Stomach (tissue), 8 donors: ENCODE measurements at regions not wholly inside any gene's neighbourhood (a gene's known extent, or its start where the extent isn't known, plus 50 kb on each side); places are given as distances from the start of the nearest gene placed in this dataset.

Source experiments
- DNase-seq, 2 donors: peaks; one replicate each; pipeline versions ENCODE4 v3.0.0 to v3.0.0-alpha.2; 2013 to 2019
- H3K27ac ChIP-seq, 5 donors: fragments of 200-600 bp in 4 of 5; sonication (generic) in 4 of 5; one replicate each; pipeline ENCODE4 v1.5.1; 2013 to 2019; ENCODE audit warnings: mild to moderate bottlenecking in 1 of 5, moderate library complexity in 1 of 5
- H3K27me3 ChIP-seq, 3 donors: fragments of 200-600 bp; sonication (generic); one replicate each; pipeline ENCODE4 v1.5.1; 2017 to 2019; ENCODE audit warnings: mixed run types in 1 of 3
- H3K36me3 ChIP-seq, 4 donors: fragments of 200-600 bp; sonication (generic); 1 replicate in 3 of 4; 2 replicates in 1 of 4; pipeline ENCODE4 v1.5.1; 2016 to 2019
- H3K4me1 ChIP-seq, 4 donors: fragments of 200-600 bp; sonication (generic); one replicate each; pipeline ENCODE4 v1.5.1; 2016 to 2019
- H3K4me3 ChIP-seq, 4 donors: fragments of 200-600 bp; sonication (generic) in 3 of 4; one replicate each; pipeline ENCODE4 v1.5.1; 2016 to 2019; ENCODE audit warnings: mild to moderate bottlenecking in 1 of 4
- H3K9me3 ChIP-seq, 4 donors: fragments of 200-600 bp; sonication (generic); one replicate each; pipeline ENCODE4 v1.5.1; 2016 to 2019
- EP300 ChIP-seq: sonication (generic); formaldehyde crosslinking; IDR thresholded peaks from one replicate; pipeline ENCODE4 v1.6.1; 2017; ENCODE audit warnings: antibody characterized with exemption
- POLR2A ChIP-seq, 4 donors: fragments of 450-650 bp; IDR thresholded peaks; one replicate each; pipeline ENCODE4 v1.6.1; 2016; ENCODE audit warnings: antibody characterized with exemption in 4 of 4, control low read depth in 2 of 4, mild to moderate bottlenecking in 1 of 4, moderate library complexity in 1 of 4
- POLR2AphosphoS5 ChIP-seq, 3 donors: sonication (generic); formaldehyde crosslinking; IDR thresholded peaks; one replicate each; pipeline ENCODE4 v1.6.1; 2016; ENCODE audit warnings: antibody characterized with exemption in 3 of 3
- WGBS, 5 donors: extraction: QIAGEN DNeasy Blood & Tissue Kit in 3 of 5; methylation state at CpG; one replicate each; pipeline versions ENCODE4 v1.1.5 to v1.1.7; 2013 to 2018; 5-methylcytosine and 5-hydroxymethylcytosine counted together
- intact Hi-C: fragments of 100-400 bp; cut with DNase I; formaldehyde crosslinking; loops from one replicate; pipeline ENCODE4 v1.15.1; 2023; ENCODE audit warnings: low total_unique reads
- TF ChIP-seq, protein P1 (sequence below), 7 experiments: fragments of 450-650 bp in 4 of 7; fragments of 200-600 bp in 3 of 7; sonication (generic) in 3 of 7; IDR thresholded peaks; one replicate each; pipeline ENCODE4 v1.5.1; 2016 to 2019; ENCODE audit warnings: antibody characterized with exemption in 7 of 7, control low read depth in 2 of 7, mild to moderate bottlenecking in 1 of 7
- donor health status: healthy with polysubstance abuse.
- donor health status: Bipolar disorder and iron deficiency.
- donor health status: healthy.

DNA sequence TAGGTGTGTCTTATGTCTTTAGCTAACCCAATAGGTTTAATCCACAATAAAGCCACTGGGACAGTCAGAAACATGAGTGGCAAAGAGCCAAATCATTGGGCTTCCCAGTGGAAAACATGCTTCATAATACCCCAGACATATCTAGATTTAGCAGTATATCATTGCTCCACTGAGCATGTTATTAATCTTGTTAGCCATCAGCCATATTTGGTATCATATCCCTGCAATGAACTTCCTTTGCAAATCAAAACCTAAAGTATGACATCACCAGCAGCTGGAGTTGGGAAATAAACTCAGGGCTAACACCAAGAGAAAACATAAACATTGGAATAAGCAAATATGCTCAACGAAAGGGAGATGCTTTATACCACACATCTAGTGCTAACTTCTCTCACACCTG is 280.8 kb upstream of the NOCT start:
- no peaks in the 10 kb centered on the region for H3K4me1 ChIP-seq
- TF ChIP-seq, protein P1, sequence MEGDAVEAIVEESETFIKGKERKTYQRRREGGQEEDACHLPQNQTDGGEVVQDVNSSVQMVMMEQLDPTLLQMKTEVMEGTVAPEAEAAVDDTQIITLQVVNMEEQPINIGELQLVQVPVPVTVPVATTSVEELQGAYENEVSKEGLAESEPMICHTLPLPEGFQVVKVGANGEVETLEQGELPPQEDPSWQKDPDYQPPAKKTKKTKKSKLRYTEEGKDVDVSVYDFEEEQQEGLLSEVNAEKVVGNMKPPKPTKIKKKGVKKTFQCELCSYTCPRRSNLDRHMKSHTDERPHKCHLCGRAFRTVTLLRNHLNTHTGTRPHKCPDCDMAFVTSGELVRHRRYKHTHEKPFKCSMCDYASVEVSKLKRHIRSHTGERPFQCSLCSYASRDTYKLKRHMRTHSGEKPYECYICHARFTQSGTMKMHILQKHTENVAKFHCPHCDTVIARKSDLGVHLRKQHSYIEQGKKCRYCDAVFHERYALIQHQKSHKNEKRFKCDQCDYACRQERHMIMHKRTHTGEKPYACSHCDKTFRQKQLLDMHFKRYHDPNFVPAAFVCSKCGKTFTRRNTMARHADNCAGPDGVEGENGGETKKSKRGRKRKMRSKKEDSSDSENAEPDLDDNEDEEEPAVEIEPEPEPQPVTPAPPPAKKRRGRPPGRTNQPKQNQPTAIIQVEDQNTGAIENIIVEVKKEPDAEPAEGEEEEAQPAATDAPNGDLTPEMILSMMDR (IDR thresholded peaks at IDR 0.05): no peak
- no peak for TF ChIP-seq EP300
- TF ChIP-seq POLR2AphosphoS5 (IDR thresholded peaks at IDR 0.05): peak in 1 of 3 donors; percentile 16
- no peak for TF ChIP-seq POLR2A (IDR thresholded peaks at IDR 0.05)
- 17 to 48% (median 39%) methylated on average over 1 of the region's 1 CpG for WGBS, 5 donors
- no peak overlapping the region for H3K4me3 ChIP-seq
- no peaks in the 10 kb centered on the region for H3K36me3 ChIP-seq
- intact Hi-C loops: no loop called here
- H3K27me3 ChIP-seq: no peaks in the 10 kb centered on the region
- H3K27ac ChIP-seq: no peak overlapping the region
- peak in 1 of 2 donors; percentile 49 for DNase-seq
- no peaks in the 10 kb centered on the region for H3K9me3 ChIP-seq

DNA sequence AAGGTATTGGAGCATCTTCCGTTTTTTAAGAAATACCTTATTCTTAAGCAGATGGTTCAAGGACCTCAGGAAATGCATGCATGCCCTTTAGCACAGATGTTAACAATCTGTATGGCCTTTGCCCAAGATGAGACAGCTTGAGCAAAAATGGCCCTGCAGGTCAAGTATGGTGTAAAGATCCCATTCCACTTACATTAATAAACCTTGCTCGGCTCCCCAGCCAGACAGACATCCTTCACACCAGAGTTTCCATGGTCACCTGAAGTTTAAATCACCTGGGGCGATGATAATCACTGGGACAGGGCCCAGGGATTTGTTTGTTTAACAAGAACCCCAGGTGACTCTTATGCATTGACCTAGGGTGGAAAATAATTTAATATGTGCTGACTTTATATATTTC is 287.0 kb upstream of the NOCT start:
- 59 to 80% (median 71%) methylated on average over 3 of the region's 3 CpGs for WGBS, 5 donors
- no peaks in the 10 kb centered on the region for H3K4me1 ChIP-seq
- intact Hi-C loops: no loop called here
- no peak for DNase-seq
- no peaks in the 10 kb centered on the region for H3K27me3 ChIP-seq
- H3K27ac ChIP-seq: no peak overlapping the region
- no peak for TF ChIP-seq POLR2AphosphoS5 (IDR thresholded peaks at IDR 0.05)
- no peak for TF ChIP-seq EP300
- TF ChIP-seq, protein P1 (IDR thresholded peaks at IDR 0.05): no peak
- TF ChIP-seq POLR2A (IDR thresholded peaks at IDR 0.05): no peak
- no peaks in the 10 kb centered on the region for H3K9me3 ChIP-seq
- H3K36me3 ChIP-seq: no peaks in the 10 kb centered on the region
- no peak overlapping the region for H3K4me3 ChIP-seq

DNA sequence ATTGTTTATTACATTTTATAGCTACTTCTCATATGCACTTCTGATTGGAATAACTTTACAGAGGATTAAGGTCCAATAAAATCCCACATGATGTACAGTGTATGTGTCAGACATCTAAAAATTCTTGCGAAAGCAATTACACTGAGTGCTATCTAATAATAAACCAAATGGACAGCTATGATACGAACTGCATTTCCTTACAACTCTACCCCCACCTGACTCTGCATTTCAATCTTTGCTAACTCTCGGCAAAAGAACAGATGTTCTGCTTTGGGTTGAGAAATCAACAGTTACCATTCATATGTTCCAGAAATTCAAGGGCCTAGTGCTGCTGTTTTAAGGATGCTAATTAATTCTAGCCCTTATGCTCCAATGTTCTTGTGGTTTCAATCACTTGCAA is 287.9 kb upstream of the NOCT start:
- H3K27ac ChIP-seq: no peak overlapping the region
- H3K27me3 ChIP-seq: no peaks in the 10 kb centered on the region
- H3K4me3 ChIP-seq: no peak overlapping the region
- DNase-seq: no peak
- no peaks in the 10 kb centered on the region for H3K4me1 ChIP-seq
- H3K9me3 ChIP-seq: no peaks in the 10 kb centered on the region
- WGBS, 5 donors: 76 to 89% (median 84%) methylated on average over 3 of the region's 3 CpGs
- no peaks in the 10 kb centered on the region for H3K36me3 ChIP-seq
- intact Hi-C loops: no loop called here
- no peak for TF ChIP-seq POLR2A (IDR thresholded peaks at IDR 0.05)
- TF ChIP-seq EP300: no peak
- no peak for TF ChIP-seq POLR2AphosphoS5 (IDR thresholded peaks at IDR 0.05)
- TF ChIP-seq, protein P1 (IDR thresholded peaks at IDR 0.05): no peak

DNA sequence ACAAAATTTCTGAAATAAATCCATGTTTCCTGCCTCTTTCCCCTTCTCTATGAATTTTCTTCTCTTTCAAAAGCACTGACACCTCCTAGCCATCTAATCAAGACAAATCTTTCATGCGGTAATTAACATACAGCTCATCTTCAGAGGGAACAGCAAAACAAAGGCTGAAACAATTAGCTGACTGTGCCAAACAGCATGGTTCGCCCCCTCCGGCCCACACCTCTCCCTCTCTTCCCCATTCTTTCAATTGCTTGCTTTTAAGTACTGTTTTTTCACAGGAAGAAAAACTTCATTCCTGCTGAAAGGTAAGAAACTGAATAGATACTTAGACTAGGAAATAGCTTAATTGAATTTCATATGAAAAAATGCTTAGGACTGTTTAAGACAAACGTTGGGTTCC is 291.1 kb upstream of the NOCT start:
- Histone ChIP-seq H3K9me3 (no peaks in the 10 kb centered on the region), H3K36me3 (no peaks in the 10 kb centered on the region), H3K4me1 (no peaks in the 10 kb centered on the region), H3K27ac (no peak overlapping the region), H3K4me3 (no peak overlapping the region), H3K27me3 (no peaks in the 10 kb centered on the region)
- WGBS, 5 donors: 73 to 89% (median 78%) methylated on average over 4 of the region's 4 CpGs
- TF ChIP-seq, protein P1 (IDR thresholded peaks at IDR 0.05): no peak
- TF ChIP-seq POLR2A (IDR thresholded peaks at IDR 0.05) (no peak), POLR2AphosphoS5 (IDR thresholded peaks at IDR 0.05) (no peak)
- no peak for DNase-seq
- intact Hi-C loops: no loop called here
